MM.1S (cell line): ENCODE measurements at regions not wholly inside any gene's neighbourhood (a gene's known extent, or its start where the extent isn't known, plus 50 kb on each side); places are given as distances from the start of the nearest gene placed in this dataset.

Source experiments
- CTCF ChIP-seq: fragments of 300-600 bp; sonication (generic); IDR thresholded peaks from 2 replicates; pipeline ENCODE4 v1.5.1; 2016; ENCODE audit warnings: antibody characterized with exemption, low read length, mixed read lengths
- EZH2phosphoT487 ChIP-seq: fragments of 300-600 bp; sonication (generic); IDR thresholded peaks from 2 replicates; pipeline ENCODE4 v1.6.1; 2018; ENCODE audit warnings: antibody characterized with exemption, low read length

- no peak for TF ChIP-seq CTCF
- TF ChIP-seq EZH2phosphoT487: no peak
Measured at GRCh38 chr2:6082625-6083018, 390.4 kb downstream of the SOX11 start.
